Ishikawa (cell line): ENCODE measurements at regions not wholly inside any gene's neighbourhood (a gene's known extent, or its start where the extent isn't known, plus 50 kb on each side); places are given as distances from the start of the nearest gene placed in this dataset.

Experiments used
- EP300 ChIP-seq: IDR thresholded peaks from 2 replicates; pipeline ENCODE4 v1.6.1; 2012; ENCODE audit warnings: borderline replicate concordance
- RAD21 ChIP-seq: IDR thresholded peaks from 2 replicates; pipeline ENCODE4 v1.6.1; 2012; ENCODE audit warnings: low read depth

- TF ChIP-seq EP300 = no peak
- TF ChIP-seq RAD21 = no peak
These were observed 295.2 kb upstream of the AGA start for GRCh38 chr4:177737387-177737940.
